ENCODE measurements at regions not wholly inside any gene's neighbourhood (a gene's known extent, or its start where the extent isn't known, plus 50 kb on each side); places are given as distances from the start of the nearest gene placed in this dataset.
"Not testable (repeated sequence)": the region's sequence is repeated elsewhere in the genome, so short reads cannot be mapped to it uniquely, and the experiment has no call there.

GRCh38 chr7:68041554-68041953 lies 1044.9 kb downstream of the TYW1 start:
- Histone ChIP-seq H3K27me3 (ENCODE audit: insufficient read depth, low read length) (no peaks in the 10 kb centered on the region), H3K9me3 (ENCODE audit: insufficient read depth, low read depth, low read length) (no peaks in the 10 kb centered on the region), H3K9ac (ENCODE audit: low read depth, low read length) (no peak overlapping the region), H3K27ac (ENCODE audit: low read length) (no peak overlapping the region), H3K4me3 (ENCODE audit: low read length) (no peak overlapping the region), H3K36me3 (ENCODE audit: insufficient read depth, low read depth, low read length) (no peaks in the 10 kb centered on the region), H3K4me1 (ENCODE audit: insufficient read depth, low read length) (no peaks in the 10 kb centered on the region)

GRCh38 chr7:68043546-68043945 lies 1046.9 kb downstream of the TYW1 start:
- H3K27ac ChIP-seq (ENCODE audit: low read length) = no peak overlapping the region

DNA sequence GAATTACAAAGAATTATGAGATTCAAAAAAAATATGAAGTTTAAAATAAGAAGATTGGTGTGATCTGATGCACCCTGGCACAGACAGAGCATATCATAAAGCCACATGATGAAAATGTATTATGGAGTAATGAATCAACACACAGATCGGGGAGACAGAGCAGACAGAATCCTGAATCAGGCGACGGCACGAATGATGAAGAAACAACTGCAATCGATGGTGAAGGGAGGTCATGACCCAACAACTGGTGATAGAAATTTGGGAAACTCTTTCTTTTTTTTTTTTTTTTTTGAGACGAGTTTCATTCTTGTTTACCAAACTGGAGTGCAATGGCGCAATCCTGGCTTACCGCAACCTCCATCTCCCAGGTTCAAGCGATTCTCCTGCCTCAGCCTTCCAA lies 1054.0 kb downstream of the TYW1 start:
- Histone ChIP-seq H3K4me3 (ENCODE audit: low read length) (no peak overlapping the region), H3K9ac (ENCODE audit: low read depth, low read length) (no peak overlapping the region), H3K27ac (ENCODE audit: low read length) (no peak overlapping the region), H3K27me3 (ENCODE audit: insufficient read depth, low read length) (no peaks in the 10 kb centered on the region), H3K9me3 (ENCODE audit: insufficient read depth, low read depth, low read length) (no peaks in the 10 kb centered on the region), H3K4me1 (ENCODE audit: insufficient read depth, low read length) (no peaks in the 10 kb centered on the region), H3K36me3 (ENCODE audit: insufficient read depth, low read depth, low read length) (no peaks in the 10 kb centered on the region)

More at GRCh38 chr7:68043546-68043945, 1046.9 kb downstream of the TYW1 start:
- no peak overlapping the region for H3K4me3 ChIP-seq (ENCODE audit: low read length)
- H3K36me3 ChIP-seq (ENCODE audit: insufficient read depth, low read depth, low read length) = no peaks in the 10 kb centered on the region
- H3K9ac ChIP-seq (ENCODE audit: low read depth, low read length) = no peak overlapping the region
- H3K9me3 ChIP-seq (ENCODE audit: insufficient read depth, low read depth, low read length) = no peaks in the 10 kb centered on the region
- no peaks in the 10 kb centered on the region for H3K27me3 ChIP-seq (ENCODE audit: insufficient read depth, low read length)
- no peaks in the 10 kb centered on the region for H3K4me1 ChIP-seq (ENCODE audit: insufficient read depth, low read length)

- Histone ChIP-seq H3K36me3 (ENCODE audit: insufficient read depth, low read depth, low read length) (no peaks in the 10 kb centered on the region), H3K4me1 (ENCODE audit: insufficient read depth, low read length) (peaks cover 8% of the 10 kb centered on the region; the same call in 1 of the 2 replicates), H3K9ac (ENCODE audit: low read depth, low read length) (no peak overlapping the region), H3K27me3 (ENCODE audit: insufficient read depth, low read length) (no peaks in the 10 kb centered on the region), H3K9me3 (ENCODE audit: insufficient read depth, low read depth, low read length) (no peaks in the 10 kb centered on the region), H3K27ac (ENCODE audit: low read length) (no peak overlapping the region), H3K4me3 (ENCODE audit: low read length) (peak overlapping the region; percentile 6; the same call in 1 of the 2 replicates)
Measured at GRCh38 chr7:68058014-68058413, 1061.4 kb downstream of the TYW1 start.

DNA sequence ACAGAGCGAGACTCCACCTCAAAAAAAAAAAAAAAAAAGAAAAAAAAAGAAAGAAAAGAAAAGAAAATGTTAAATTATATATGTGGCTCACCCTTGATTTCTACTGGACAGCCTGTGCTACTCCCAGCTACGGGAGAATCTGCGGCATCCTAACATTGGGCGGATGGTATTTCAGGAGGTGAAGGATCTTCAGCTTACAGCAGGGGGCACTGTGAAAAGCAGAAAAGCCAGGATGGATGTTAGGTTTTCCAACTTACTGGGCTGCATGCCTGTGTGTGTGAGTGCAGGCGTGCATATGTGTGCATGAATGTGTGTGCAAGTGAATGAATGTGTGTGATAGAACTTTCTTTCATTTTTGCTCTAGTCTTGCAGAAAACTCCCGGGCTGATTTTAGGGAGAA lies 1066.5 kb downstream of the TYW1 start:
- Histone ChIP-seq H3K4me3 (ENCODE audit: low read length) (no peak overlapping the region), H3K27me3 (ENCODE audit: insufficient read depth, low read length) (no peaks in the 10 kb centered on the region), H3K27ac (ENCODE audit: low read length) (no peak overlapping the region), H3K9me3 (ENCODE audit: insufficient read depth, low read depth, low read length) (no peaks in the 10 kb centered on the region), H3K4me1 (ENCODE audit: insufficient read depth, low read length) (peaks cover 9% of the 10 kb centered on the region), H3K9ac (ENCODE audit: low read depth, low read length) (no peak overlapping the region), H3K36me3 (ENCODE audit: insufficient read depth, low read depth, low read length) (no peaks in the 10 kb centered on the region)

- H3K27ac ChIP-seq (ENCODE audit: low read length) = no peak overlapping the region
- H3K9me3 ChIP-seq (ENCODE audit: insufficient read depth, low read depth, low read length) = no peaks in the 10 kb centered on the region
- H3K36me3 ChIP-seq (ENCODE audit: insufficient read depth, low read depth, low read length) = no peaks in the 10 kb centered on the region
- no peak overlapping the region for H3K9ac ChIP-seq (ENCODE audit: low read depth, low read length)
- H3K4me1 ChIP-seq (ENCODE audit: insufficient read depth, low read length) = peaks cover 6% of the 10 kb centered on the region
- no peak overlapping the region for H3K4me3 ChIP-seq (ENCODE audit: low read length)
- no peaks in the 10 kb centered on the region for H3K27me3 ChIP-seq (ENCODE audit: insufficient read depth, low read length)
Measured at GRCh38 chr7:68065581-68065980, 1068.9 kb downstream of the TYW1 start.

DNA sequence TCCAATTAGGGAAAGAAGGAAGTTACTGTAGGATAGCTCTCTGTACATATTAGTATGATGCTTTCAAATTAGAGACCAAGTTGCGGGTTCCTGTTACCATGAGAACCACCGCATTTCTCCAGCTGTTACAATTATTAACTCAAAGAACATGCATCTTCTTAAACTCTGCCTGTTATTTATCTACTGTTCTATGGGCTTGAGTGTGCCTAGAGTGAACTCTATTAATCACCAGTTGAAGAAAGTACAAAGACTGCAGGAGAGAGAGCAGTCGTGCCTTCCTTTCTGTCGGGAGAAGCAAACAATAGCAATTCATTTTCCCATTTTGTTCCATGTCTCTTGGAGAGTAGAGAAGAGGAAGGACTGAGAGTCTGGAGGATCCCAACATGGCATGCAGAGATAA lies 1071.2 kb downstream of the TYW1 start:
- Histone ChIP-seq H3K27me3 (ENCODE audit: insufficient read depth, low read length) (no peaks in the 10 kb centered on the region), H3K4me1 (ENCODE audit: insufficient read depth, low read length) (peaks cover 6% of the 10 kb centered on the region), H3K27ac (ENCODE audit: low read length) (no peak overlapping the region), H3K9me3 (ENCODE audit: insufficient read depth, low read depth, low read length) (no peaks in the 10 kb centered on the region; the same call in 1 of the 2 replicates), H3K9ac (ENCODE audit: low read depth, low read length) (no peak overlapping the region), H3K36me3 (ENCODE audit: insufficient read depth, low read depth, low read length) (no peaks in the 10 kb centered on the region), H3K4me3 (ENCODE audit: low read length) (no peak overlapping the region)

DNA sequence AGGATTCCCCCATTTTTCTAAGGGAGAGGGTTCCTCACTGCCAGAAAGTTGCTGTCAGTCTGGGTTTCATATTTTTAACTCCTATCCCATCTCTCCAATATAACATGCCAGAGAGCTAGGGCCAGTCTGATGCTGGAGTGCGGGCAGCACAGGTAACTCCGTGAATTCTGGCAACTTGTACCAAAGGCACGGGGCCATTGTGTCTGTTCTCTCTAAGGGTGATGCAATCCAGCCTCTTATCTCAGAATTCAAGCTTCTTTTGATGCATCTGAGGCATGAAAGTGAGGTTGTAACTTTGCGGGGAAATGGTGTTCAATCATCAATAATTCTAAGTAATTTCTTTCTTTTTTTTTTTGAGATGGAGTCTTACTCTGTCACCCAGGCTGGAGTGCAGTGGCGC lies 1074.4 kb downstream of the TYW1 start:
- no peaks in the 10 kb centered on the region for H3K4me1 ChIP-seq (ENCODE audit: insufficient read depth, low read length)
- H3K36me3 ChIP-seq (ENCODE audit: insufficient read depth, low read depth, low read length) = no peaks in the 10 kb centered on the region
- H3K9ac ChIP-seq (ENCODE audit: low read depth, low read length) = no peak overlapping the region
- no peak overlapping the region for H3K4me3 ChIP-seq (ENCODE audit: low read length)
- H3K27me3 ChIP-seq (ENCODE audit: insufficient read depth, low read length) = no peaks in the 10 kb centered on the region
- no peak overlapping the region for H3K27ac ChIP-seq (ENCODE audit: low read length)
- no peaks in the 10 kb centered on the region; the same call in 1 of the 2 replicates for H3K9me3 ChIP-seq (ENCODE audit: insufficient read depth, low read depth, low read length)

- no peaks in the 10 kb centered on the region for H3K27me3 ChIP-seq (ENCODE audit: insufficient read depth, low read length)
- no peak overlapping the region for H3K4me3 ChIP-seq (ENCODE audit: low read length)
- no peak overlapping the region for H3K27ac ChIP-seq (ENCODE audit: low read length)
- no peak overlapping the region for H3K9ac ChIP-seq (ENCODE audit: low read depth, low read length)
- no peaks in the 10 kb centered on the region; the same call in 1 of the 2 replicates for H3K9me3 ChIP-seq (ENCODE audit: insufficient read depth, low read depth, low read length)
- H3K4me1 ChIP-seq (ENCODE audit: insufficient read depth, low read length) = no peaks in the 10 kb centered on the region
- no peaks in the 10 kb centered on the region for H3K36me3 ChIP-seq (ENCODE audit: insufficient read depth, low read depth, low read length)
Measured at GRCh38 chr7:68073701-68074100, 1077.1 kb downstream of the TYW1 start.

DNA sequence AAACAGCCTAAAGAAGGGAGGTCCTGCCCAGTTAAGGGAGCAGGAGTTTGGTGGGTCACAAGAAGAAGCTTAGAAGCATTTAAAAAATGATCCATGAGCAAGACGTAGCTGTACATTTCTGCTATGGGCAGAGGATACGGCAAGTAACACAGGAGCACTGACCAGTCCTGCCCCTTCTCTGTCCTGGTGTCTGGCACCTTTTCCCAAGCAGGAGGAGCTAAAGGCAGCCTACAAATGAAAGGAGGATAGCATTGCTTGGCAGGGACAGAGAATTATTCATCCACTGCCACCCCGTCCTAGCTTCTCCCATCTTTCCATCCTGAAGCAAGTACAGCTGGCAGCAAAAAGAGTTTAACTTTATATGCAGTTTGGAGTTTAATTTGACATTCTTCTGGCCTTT lies 1077.6 kb downstream of the TYW1 start:
- H3K27me3 ChIP-seq (ENCODE audit: insufficient read depth, low read length) = no peaks in the 10 kb centered on the region
- no peaks in the 10 kb centered on the region; the same call in 1 of the 2 replicates for H3K9me3 ChIP-seq (ENCODE audit: insufficient read depth, low read depth, low read length)
- no peak overlapping the region for H3K27ac ChIP-seq (ENCODE audit: low read length)
- no peaks in the 10 kb centered on the region for H3K36me3 ChIP-seq (ENCODE audit: insufficient read depth, low read depth, low read length)
- H3K9ac ChIP-seq (ENCODE audit: low read depth, low read length) = no peak overlapping the region
- no peaks in the 10 kb centered on the region for H3K4me1 ChIP-seq (ENCODE audit: insufficient read depth, low read length)
- H3K4me3 ChIP-seq (ENCODE audit: low read length) = no peak overlapping the region

GRCh38 chr7:68078157-68078710 lies 1081.6 kb downstream of the TYW1 start:
- Histone ChIP-seq H3K9me3 (ENCODE audit: insufficient read depth, low read depth, low read length) (peaks cover 18% of the 10 kb centered on the region), H3K4me1 (ENCODE audit: insufficient read depth, low read length) (no peaks in the 10 kb centered on the region), H3K27me3 (ENCODE audit: insufficient read depth, low read length) (no peaks in the 10 kb centered on the region), H3K4me3 (ENCODE audit: low read length) (no peak overlapping the region), H3K9ac (ENCODE audit: low read depth, low read length) (no peak overlapping the region), H3K27ac (ENCODE audit: low read length) (no peak overlapping the region), H3K36me3 (ENCODE audit: insufficient read depth, low read depth, low read length) (no peaks in the 10 kb centered on the region)

- not testable (repeated sequence) for H3K4me1 ChIP-seq (ENCODE audit: insufficient read depth, low read length); H3K27me3 ChIP-seq (ENCODE audit: insufficient read depth, low read length); H3K27ac ChIP-seq (ENCODE audit: low read length); H3K36me3 ChIP-seq (ENCODE audit: insufficient read depth, low read depth, low read length); H3K4me3 ChIP-seq (ENCODE audit: low read length); H3K9ac ChIP-seq (ENCODE audit: low read depth, low read length)
- peaks cover 24% of the 10 kb centered on the region for H3K9me3 ChIP-seq (ENCODE audit: insufficient read depth, low read depth, low read length)
Measured at GRCh38 chr7:68082066-68082960, 1085.7 kb downstream of the TYW1 start.

All from iPS-20b (cell line).